HG02884 (cell line): ENCODE measurements at regions not wholly inside any gene's neighbourhood (a gene's known extent, or its start where the extent isn't known, plus 50 kb on each side); places are given as distances from the start of the nearest gene placed in this dataset.

Experiments
- ATAC-seq: cut with Tn5 transposase; IDR thresholded peaks from one replicate; pipeline ENCODE4 v1.9.1; 2021; ENCODE audit warnings: mild to moderate bottlenecking, moderate library complexity; ENCODE audit not compliant: unreplicated experiment

GRCh38 chr1:30412241-30413110 lies 310.9 kb downstream of the MATN1 start:
- no peak for ATAC-seq

DNA sequence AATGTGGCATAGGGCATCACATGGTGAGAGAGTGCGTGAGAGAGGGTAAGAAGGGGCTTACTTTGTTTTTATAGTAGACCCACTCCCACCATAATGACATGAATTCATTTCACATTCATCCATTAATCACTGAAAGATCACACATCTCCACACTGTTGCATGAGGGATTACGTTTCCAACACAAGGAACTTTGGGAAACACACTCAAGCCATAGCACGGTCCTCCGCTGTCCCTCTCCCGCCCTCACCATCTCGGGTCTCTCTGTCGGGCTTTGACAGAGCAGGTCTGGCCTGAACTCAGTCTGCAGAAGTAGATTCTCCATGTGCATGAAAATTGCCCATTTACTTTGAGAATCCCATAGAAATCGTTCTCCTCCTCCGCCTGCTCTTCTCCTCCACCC lies 312.2 kb downstream of the MATN1 start:
- ATAC-seq: no peak

DNA sequence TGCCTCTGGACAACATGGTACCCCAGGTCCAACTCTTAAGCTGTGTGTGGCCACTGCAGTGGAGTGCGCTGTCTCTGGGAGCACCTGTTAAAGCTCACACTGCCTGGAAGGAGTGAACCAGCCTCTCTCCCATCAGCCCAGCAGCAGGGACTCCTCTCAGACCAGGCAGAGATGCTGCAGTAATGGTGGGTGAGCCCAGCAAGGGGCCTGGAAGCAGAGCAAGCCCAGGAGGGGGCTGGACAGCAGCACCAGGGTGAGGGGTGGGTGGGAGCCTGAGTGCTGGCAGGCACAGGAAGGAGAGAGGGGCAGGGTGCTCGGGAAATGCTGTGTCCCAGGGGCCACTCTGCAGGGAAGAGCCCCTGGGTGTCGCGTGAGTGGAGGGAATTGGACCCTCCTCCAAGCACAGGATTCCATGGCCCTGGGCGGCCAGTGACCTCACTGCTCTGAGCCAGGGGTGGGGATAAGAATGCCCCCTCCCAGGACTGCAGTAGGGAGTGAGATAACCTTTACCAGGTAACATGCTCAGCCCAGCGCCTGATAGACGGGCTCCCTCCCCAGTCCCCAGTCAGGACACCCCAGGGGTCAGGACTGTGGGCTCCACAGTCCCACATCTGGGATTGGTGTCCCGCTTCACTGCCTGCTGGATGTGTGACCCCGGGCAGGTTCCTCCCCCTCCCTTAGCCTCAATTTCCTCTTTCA lies 313.1 kb downstream of the MATN1 start:
- no peak for ATAC-seq

GRCh38 chr1:30409476-30410152 lies 313.8 kb downstream of the MATN1 start:
- no peak for ATAC-seq

GRCh38 chr1:30407865-30408580 lies 315.4 kb downstream of the MATN1 start:
- ATAC-seq: no peak

DNA sequence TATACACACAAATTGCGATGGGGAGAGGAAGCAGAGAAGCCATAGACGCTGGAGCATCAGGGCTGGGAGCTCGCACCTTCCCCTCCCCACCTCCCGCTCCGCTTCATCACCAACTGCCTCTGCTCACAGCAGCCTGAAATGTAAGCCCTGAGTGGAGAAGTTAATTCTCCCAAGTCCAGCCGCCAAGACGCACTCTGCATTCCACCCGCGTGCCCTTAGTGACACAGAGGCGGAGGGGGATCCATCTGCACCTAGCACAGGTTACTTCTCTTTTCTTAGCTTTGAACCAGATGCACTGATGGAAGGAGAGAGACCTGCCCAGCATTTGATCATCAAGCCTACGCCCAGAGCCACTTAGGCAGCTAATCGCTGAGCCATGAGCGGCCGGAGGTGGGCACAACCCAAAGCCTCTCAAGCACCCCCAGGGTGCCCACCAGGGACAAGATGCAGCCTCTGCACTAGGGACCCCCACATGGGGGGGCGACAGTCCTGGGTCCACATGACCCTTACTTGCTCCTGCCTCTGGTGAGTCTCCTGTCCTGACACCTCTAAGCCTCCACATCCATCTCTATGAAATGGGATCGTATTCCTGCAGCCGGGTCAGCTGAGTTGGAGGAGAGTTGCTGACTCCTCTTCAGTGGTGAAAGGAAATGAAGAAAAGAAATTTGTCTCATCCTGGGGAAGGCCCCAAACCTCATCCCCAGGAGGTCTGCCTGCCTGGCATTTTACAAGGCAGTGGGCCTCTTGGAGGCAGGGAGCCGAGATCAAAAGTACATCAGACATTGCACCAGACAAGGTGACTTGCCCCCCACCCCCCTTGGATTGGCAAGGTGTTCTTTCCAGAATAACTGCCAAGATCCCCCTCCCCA lies 316.2 kb downstream of the MATN1 start:
- ATAC-seq: no peak

- no peak for ATAC-seq
Measured at GRCh38 chr1:30405631-30406212, 317.7 kb downstream of the MATN1 start.

DNA sequence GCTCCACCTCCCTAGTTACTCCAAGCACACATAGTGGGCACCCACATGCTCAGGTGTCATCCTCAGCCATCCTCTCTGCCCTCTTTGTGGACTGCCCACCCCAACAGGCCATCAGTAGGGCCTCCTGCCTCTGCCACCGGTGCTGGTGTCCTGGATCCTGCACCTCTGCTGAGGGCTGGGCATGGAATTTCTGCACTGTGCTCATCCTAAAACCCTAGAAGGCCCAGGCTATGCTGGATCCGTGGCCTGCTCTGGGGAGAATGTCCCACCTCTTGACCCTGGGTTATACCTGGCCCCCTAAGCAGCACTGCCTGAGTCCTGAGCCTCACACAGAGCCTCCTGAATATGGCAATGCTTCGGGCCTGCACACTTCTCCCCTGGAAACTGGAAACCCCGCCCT lies 318.3 kb downstream of the MATN1 start:
- ATAC-seq: no peak

DNA sequence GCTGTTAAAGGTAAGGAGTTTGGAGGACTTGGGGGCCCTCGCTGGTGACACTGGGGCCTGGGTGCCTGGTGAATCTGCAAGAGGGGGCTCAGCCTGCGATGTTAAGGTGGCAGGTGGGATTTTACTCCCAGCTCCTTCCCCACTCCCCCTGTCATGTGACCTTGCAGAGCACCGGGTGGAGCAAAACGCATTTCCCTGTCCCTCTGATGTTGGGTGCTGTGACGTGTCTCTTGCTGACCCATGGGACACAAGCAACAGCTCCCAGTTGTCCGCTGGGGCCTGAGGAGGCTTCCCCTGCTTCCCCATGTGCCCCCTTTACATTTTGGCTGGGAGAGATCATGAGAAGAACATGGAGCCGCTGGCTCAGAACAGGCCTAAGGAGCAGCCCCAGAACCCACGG lies 319.0 kb downstream of the MATN1 start:
- ATAC-seq: no peak

DNA sequence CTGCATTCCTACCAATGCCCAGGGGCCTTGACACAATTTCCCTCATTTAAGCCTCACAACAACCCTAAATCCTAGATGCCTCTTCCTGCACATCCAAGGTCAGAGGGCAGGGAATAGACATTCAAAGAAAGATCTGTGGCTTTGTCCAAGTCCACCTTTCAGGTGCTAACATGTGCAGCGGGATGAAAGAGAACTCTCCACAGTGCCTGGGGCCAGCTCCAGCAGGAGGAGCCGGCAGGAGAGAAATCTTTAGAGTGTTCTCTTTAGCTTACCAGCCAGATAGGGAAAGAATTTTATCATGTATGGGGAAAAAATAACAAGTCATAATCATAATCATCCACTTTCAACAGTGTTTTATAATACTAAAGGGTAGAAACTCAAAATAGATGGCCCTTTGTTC lies 319.7 kb downstream of the MATN1 start:
- no peak for ATAC-seq

- ATAC-seq: no peak
Measured at GRCh38 chr1:30403061-30403645, 320.2 kb downstream of the MATN1 start.

DNA sequence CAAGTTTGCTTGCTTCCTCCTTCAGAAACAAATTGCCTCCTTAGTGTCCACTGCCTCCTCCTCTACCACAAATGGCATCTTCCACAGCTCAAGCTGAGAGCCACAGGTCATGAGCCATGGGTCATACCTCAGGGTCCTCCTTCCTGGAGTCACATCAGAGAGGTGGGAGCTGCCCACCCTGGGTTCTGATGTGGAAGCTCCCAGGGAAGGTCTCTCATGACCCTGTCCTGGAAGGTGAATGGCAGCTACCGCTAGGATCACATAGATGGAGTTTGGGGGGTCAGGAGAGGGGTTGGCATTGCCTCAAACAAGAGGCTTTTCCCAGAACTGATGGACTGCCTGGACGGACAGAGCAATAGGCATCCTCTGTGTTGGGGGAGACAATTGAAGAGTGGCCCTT lies 321.4 kb downstream of the MATN1 start:
- ATAC-seq: no peak

GRCh38 chr1:30400507-30400906 lies 322.9 kb downstream of the MATN1 start:
- no peak for ATAC-seq

- ATAC-seq: no peak
Measured at GRCh38 chr1:30399026-30399425, 324.4 kb downstream of the MATN1 start.

DNA sequence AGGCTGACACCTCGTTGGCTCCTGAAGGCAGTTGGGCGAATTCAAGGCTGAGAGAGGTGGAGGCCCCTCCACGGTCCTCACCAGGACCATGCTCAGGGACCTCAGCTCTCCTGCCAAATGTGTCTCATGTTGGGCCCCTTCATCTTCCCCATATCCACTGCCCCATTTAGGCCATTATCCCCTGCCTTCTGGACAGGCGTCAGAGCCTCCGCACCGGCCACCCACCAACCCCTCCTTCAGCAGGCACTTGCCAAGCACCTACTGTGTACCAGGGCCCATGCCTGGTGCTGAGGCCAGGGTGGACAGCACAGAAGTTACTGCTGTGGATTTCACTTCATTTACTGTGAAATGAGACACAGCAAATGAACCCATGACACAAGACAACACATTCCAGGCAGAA lies 325.8 kb downstream of the MATN1 start:
- ATAC-seq: no peak

GRCh38 chr1:30395631-30396030 lies 327.8 kb downstream of the MATN1 start:
- no peak for ATAC-seq

DNA sequence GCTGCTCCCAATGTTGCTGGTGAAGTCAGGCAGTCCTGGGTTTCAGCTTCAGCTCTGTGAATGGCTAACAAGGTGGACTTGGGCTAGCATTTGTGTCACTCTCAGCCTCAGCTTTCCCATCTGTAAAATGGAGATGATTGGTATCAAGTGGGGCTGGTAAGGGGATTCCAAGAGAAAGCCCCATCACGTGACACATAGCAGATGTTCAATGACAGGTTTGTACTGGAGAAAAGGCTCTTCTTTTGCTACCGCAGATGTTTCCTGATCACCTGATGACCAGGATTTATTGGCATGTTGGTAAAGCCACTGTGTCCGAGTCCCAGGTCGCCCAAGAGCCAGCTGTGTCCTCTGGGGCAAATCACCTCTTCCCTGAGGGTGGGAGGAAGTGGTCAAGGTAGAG lies 335.0 kb downstream of the MATN1 start:
- ATAC-seq: no peak

DNA sequence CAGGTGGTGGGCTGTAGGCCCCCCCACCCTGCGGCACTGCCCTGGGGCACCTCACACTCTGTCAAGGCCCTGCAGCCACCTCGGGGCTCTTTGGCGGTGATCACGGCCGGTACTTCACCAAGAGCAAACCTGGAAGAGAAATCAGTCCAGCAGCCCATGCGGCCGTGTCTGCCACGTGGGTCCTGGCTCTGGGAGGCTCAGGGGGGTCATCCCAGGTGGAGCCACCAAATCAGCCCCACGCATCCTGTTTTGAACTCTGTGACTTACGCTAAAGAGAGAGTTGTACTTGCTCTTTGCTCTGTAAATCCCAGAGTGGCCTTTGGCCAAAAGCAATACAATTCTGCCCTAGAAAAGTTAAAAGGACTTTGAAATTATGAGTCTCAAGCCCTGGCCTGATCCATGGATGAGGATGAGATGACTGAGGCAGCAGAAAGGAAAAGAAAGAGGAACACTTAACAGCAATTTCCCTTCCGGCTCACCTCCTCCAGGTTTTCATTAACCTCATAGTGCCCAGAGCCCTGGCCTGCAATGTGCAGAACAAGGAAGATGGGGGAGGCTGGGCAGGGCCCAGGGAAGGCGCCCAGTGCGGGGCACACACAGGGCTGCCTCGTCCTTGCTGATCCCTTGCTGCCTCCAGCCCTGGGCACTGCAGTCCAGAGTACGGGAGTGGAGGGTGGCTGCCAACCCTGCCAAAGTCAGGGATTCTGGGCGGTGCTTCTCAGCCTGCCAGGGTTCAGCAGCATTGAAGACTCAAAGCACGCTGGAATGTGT lies 337.0 kb downstream of the MATN1 start:
- no peak for ATAC-seq
